ENCODE measurements at regions not wholly inside any gene's neighbourhood (a gene's known extent, or its start where the extent isn't known, plus 50 kb on each side); places are given as distances from the start of the nearest gene placed in this dataset.
"Not testable (repeated sequence)": the region's sequence is repeated elsewhere in the genome, so short reads cannot be mapped to it uniquely, and the experiment has no call there.

GRCh38 chr5:91283326-91283725 is 99.8 kb downstream of the ARRDC3 start:
- no peak for DNase-seq

- DNase-seq, result no peak
These were observed 100.9 kb downstream of the ARRDC3 start for GRCh38 chr5:91282210-91282609.

GRCh38 chr5:91281401-91281800 is 101.7 kb downstream of the ARRDC3 start:
- DNase-seq, result peak; percentile 55

- peak; percentile 41 for DNase-seq
These were observed 102.5 kb downstream of the ARRDC3 start for GRCh38 chr5:91280362-91281269.

- DNase-seq, result no peak
These were observed 105.3 kb downstream of the ARRDC3 start for GRCh38 chr5:91277840-91278239.

GRCh38 chr5:91277093-91277626 is 106.0 kb downstream of the ARRDC3 start:
- no peak for DNase-seq

- DNase-seq, result no peak
These were observed 110.3 kb downstream of the ARRDC3 start for GRCh38 chr5:91272858-91273257.

- no peak for DNase-seq
These were observed 111.1 kb downstream of the ARRDC3 start for GRCh38 chr5:91271999-91272398.

GRCh38 chr5:91269198-91269597 is 113.9 kb downstream of the ARRDC3 start:
- no peak for DNase-seq

- no peak for DNase-seq
These were observed 116.9 kb downstream of the ARRDC3 start for GRCh38 chr5:91266184-91266705.

GRCh38 chr5:91264311-91265051 is 118.6 kb downstream of the ARRDC3 start:
- DNase-seq, result no peak

GRCh38 chr5:91263898-91264297 is 119.2 kb downstream of the ARRDC3 start:
- no peak for DNase-seq

- no peak for DNase-seq
These were observed 125.8 kb downstream of the ARRDC3 start for GRCh38 chr5:91257301-91257700.

GRCh38 chr5:91256142-91256524 is 127.0 kb downstream of the ARRDC3 start:
- no peak for DNase-seq

GRCh38 chr5:91255396-91256141 is 127.5 kb downstream of the ARRDC3 start:
- DNase-seq, result no peak

- DNase-seq, result no peak
These were observed 130.2 kb downstream of the ARRDC3 start for GRCh38 chr5:91252916-91253315.

GRCh38 chr5:91245871-91246270 is 137.2 kb downstream of the ARRDC3 start:
- no peak for DNase-seq

GRCh38 chr5:91245074-91245452 is 138.1 kb downstream of the ARRDC3 start:
- no peak for DNase-seq

- DNase-seq, result no peak
These were observed 138.6 kb downstream of the ARRDC3 start for GRCh38 chr5:91244380-91245073.

GRCh38 chr5:91243852-91244251 is 139.3 kb downstream of the ARRDC3 start:
- DNase-seq, result no peak

GRCh38 chr5:91243286-91243685 is 139.8 kb downstream of the ARRDC3 start:
- no peak for DNase-seq

GRCh38 chr5:91241460-91241859 is 141.7 kb downstream of the ARRDC3 start:
- not testable (repeated sequence) for DNase-seq
